B cell (primary cell): ENCODE measurements at regions not wholly inside any gene's neighbourhood (a gene's known extent, or its start where the extent isn't known, plus 50 kb on each side); places are given as distances from the start of the nearest gene placed in this dataset.

Experiments used
- CTCF ChIP-seq: fragments of 200-600 bp; IDR thresholded peaks from one replicate; pipeline ENCODE4 v1.8.0; 2022; ENCODE audit warnings: antibody characterized with exemption, mild to moderate bottlenecking
- EZH2 ChIP-seq: IDR thresholded peaks from 2 replicates; pipeline ENCODE4 v1.6.1; 2012; ENCODE audit warnings: borderline replicate concordance, low read depth, mild to moderate bottlenecking, moderate library complexity, low read length; ENCODE audit not compliant: insufficient read depth, poor library complexity, severe bottlenecking

- TF ChIP-seq CTCF = no peak
- no peak for TF ChIP-seq EZH2
Observed at GRCh38 chr21:29419422-29419821, 120.7 kb downstream of the BACH1 start.
